Peyer's patch (tissue), 4 donors: ENCODE measurements at regions not wholly inside any gene's neighbourhood (a gene's known extent, or its start where the extent isn't known, plus 50 kb on each side); places are given as distances from the start of the nearest gene placed in this dataset.

Source experiments
- POLR2A ChIP-seq, 2 donors: fragments of 450-650 bp; IDR thresholded peaks; one replicate each; pipeline ENCODE4 v1.5.1; 2017; ENCODE audit warnings: antibody characterized with exemption in 2 of 2, mild to moderate bottlenecking in 2 of 2, moderate library complexity in 2 of 2
- TF ChIP-seq, protein P1 (sequence below), 6 experiments: fragments of 450-650 bp in 4 of 6; fragments of 200-600 bp in 2 of 6; sonication (generic) in 1 of 6; IDR thresholded peaks; one replicate each; pipeline ENCODE4 v1.5.1; 2017 to 2019; ENCODE audit warnings: antibody characterized with exemption in 6 of 6, mild to moderate bottlenecking in 3 of 6, moderate library complexity in 1 of 6

DNA sequence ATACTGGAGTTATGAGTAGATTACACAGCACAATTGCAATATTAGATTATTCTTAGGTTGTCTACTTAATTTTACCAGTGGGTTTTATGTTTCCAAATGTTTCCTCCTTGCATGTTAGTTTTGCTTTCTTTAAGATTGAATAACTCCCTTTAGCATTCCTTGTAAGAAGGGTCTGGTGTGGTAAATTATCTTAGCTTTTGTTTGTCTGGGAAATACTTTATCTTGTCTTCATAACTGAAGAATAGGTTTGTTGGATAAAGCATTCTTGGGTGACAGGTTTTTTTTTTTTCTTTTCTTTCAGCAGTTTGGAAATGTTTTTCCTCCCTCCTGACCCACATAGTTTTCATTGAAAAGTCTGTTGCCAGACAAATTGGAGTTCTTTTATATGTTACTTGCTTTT lies 531.1 kb downstream of the ANXA1 start:
- TF ChIP-seq POLR2A (IDR thresholded peaks at IDR 0.05): no peak
- TF ChIP-seq, protein P1, sequence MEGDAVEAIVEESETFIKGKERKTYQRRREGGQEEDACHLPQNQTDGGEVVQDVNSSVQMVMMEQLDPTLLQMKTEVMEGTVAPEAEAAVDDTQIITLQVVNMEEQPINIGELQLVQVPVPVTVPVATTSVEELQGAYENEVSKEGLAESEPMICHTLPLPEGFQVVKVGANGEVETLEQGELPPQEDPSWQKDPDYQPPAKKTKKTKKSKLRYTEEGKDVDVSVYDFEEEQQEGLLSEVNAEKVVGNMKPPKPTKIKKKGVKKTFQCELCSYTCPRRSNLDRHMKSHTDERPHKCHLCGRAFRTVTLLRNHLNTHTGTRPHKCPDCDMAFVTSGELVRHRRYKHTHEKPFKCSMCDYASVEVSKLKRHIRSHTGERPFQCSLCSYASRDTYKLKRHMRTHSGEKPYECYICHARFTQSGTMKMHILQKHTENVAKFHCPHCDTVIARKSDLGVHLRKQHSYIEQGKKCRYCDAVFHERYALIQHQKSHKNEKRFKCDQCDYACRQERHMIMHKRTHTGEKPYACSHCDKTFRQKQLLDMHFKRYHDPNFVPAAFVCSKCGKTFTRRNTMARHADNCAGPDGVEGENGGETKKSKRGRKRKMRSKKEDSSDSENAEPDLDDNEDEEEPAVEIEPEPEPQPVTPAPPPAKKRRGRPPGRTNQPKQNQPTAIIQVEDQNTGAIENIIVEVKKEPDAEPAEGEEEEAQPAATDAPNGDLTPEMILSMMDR (IDR thresholded peaks at IDR 0.05): no peak
